HG03097 (cell line): ENCODE measurements at regions not wholly inside any gene's neighbourhood (a gene's known extent, or its start where the extent isn't known, plus 50 kb on each side); places are given as distances from the start of the nearest gene placed in this dataset.
"Not testable (repeated sequence)": the region's sequence is repeated elsewhere in the genome, so short reads cannot be mapped to it uniquely, and the experiment has no call there.

Source experiments
- ATAC-seq: cut with Tn5 transposase; IDR thresholded peaks from one replicate; pipeline ENCODE4 v1.9.1; 2021; ENCODE audit not compliant: unreplicated experiment, low FRiP score

GRCh38 chr1:8120693-8121260, 94.7 kb upstream of the ERRFI1 start:
- no peak for ATAC-seq

GRCh38 chr1:8118736-8119135, 92.6 kb upstream of the ERRFI1 start:
- not testable (repeated sequence) for ATAC-seq

GRCh38 chr1:8118031-8118451, 91.9 kb upstream of the ERRFI1 start:
- no peak for ATAC-seq

- no peak for ATAC-seq
Measured at GRCh38 chr1:8116894-8117264, 90.8 kb upstream of the ERRFI1 start.

- ATAC-seq: no peak
Measured at GRCh38 chr1:8115769-8116167, 89.7 kb upstream of the ERRFI1 start.

GRCh38 chr1:8115031-8115768, 89.1 kb upstream of the ERRFI1 start:
- no peak for ATAC-seq

GRCh38 chr1:8113262-8114220, 87.4 kb upstream of the ERRFI1 start:
- no peak for ATAC-seq

- ATAC-seq: no peak
Measured at GRCh38 chr1:8112611-8113261, 86.6 kb upstream of the ERRFI1 start.

GRCh38 chr1:8111560-8111959, 85.5 kb upstream of the ERRFI1 start:
- ATAC-seq: no peak

- ATAC-seq: no peak
Measured at GRCh38 chr1:8109216-8109615, 83.1 kb upstream of the ERRFI1 start.

- ATAC-seq: no peak
Measured at GRCh38 chr1:8107897-8108296, 81.8 kb upstream of the ERRFI1 start.

GRCh38 chr1:8104278-8105236, 78.4 kb upstream of the ERRFI1 start:
- no peak for ATAC-seq

GRCh38 chr1:8097908-8098307, 71.8 kb upstream of the ERRFI1 start:
- no peak for ATAC-seq

GRCh38 chr1:8097077-8097799, 71.1 kb upstream of the ERRFI1 start:
- peak; percentile 76 for ATAC-seq

GRCh38 chr1:8096105-8097011, 70.2 kb upstream of the ERRFI1 start:
- no peak for ATAC-seq

GRCh38 chr1:8095584-8095983, 69.5 kb upstream of the ERRFI1 start:
- ATAC-seq: no peak

- no peak for ATAC-seq
Measured at GRCh38 chr1:8094481-8095241, 68.6 kb upstream of the ERRFI1 start.
